ENCODE measurements at regions not wholly inside any gene's neighbourhood (a gene's known extent, or its start where the extent isn't known, plus 50 kb on each side); places are given as distances from the start of the nearest gene placed in this dataset.

DNA sequence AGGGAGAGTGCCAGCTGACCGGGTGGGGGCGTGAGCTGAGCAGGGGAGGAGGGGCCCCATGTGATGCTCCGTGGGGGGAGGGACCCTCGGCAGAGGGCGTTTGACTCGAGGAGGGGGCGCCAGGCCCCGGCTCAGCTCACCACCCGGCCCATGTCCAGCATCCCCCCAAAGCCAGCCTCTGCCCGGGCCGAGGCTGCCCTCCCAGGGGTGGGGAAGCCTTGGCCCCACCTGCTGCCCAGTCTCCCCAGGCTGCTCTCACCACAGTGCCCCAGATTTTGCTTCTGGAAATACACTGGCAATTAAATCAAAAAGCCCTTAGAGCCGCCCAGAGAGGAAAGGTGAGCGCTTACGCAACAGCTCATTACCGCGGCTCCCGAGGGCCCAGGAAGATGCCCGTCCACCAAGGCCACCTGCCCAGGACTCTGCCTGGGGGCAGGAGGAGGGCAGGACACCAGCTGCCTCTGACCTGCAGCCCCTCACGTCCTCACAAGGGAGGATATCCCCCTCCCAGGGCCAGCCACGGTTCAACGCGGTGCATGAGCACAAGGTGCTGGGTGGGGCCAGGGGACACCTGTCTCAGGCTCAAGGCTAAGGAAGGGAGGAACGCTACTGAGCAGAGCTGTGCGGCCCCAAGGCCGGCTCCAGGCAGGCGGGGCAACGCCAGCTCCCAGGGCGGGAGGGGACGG is 70.0 kb upstream of the INPP5A start:
- H3K4me3 ChIP-seq (ENCODE audit: low read length) = no peak overlapping the region
- no peak for DNase-seq (ENCODE audit: low read depth, low spot score)

DNA sequence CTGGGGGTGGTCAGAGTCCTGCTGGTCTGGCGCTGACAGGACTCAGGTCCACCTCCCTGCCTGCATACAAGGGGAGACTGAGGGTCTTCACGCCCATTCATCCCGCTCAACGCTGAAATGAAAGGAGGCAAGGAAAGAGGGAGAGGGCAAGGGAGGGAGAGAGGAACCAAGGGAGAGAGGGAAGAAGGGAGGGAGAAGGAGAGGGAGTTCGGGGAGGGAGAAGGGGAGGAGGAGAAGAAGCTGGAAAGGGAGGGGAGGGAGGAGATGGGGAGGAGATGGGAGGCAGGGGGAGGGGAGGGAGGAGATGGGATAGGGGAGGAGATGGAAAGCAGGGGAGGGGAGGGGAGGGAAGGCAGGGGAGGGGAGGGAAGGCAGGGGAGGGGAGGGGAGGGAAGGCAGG is 69.4 kb upstream of the INPP5A start:
- DNase-seq (ENCODE audit: low read depth, low spot score) = no peak

DNA sequence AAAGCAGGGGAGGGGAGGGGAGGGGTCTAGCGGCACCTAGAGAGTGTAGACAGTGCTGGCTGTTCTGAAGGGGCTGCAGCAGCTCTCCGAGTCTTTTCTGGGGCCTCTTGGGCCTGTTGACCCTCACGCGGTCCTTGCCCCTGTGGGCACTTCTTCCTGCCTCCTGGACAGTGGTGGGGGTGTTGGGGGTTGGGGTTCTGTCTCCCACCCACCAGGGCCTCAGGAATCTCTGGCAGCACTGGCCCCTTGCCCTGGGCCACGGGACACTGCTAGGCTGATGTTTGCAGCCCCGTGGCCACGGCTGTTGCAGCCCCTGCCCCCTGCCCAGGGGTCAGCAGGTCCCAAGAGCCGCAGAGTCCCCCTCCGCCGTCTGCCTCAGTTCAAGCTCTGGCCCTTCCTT is 68.9 kb upstream of the INPP5A start:
- H3K4me3 ChIP-seq (ENCODE audit: low read length) = no peak overlapping the region
- DNase-seq (ENCODE audit: low read depth, low spot score) = no peak

More for the DNA sequence above, 69.4 kb upstream of the INPP5A start:
- H3K4me3 ChIP-seq (ENCODE audit: low read length) = no peak overlapping the region

- no peak overlapping the region for H3K4me3 ChIP-seq (ENCODE audit: low read length)
- DNase-seq (ENCODE audit: low read depth, low spot score) = no peak
These were observed 68.2 kb upstream of the INPP5A start for GRCh38 chr10:132469197-132469884.

DNA sequence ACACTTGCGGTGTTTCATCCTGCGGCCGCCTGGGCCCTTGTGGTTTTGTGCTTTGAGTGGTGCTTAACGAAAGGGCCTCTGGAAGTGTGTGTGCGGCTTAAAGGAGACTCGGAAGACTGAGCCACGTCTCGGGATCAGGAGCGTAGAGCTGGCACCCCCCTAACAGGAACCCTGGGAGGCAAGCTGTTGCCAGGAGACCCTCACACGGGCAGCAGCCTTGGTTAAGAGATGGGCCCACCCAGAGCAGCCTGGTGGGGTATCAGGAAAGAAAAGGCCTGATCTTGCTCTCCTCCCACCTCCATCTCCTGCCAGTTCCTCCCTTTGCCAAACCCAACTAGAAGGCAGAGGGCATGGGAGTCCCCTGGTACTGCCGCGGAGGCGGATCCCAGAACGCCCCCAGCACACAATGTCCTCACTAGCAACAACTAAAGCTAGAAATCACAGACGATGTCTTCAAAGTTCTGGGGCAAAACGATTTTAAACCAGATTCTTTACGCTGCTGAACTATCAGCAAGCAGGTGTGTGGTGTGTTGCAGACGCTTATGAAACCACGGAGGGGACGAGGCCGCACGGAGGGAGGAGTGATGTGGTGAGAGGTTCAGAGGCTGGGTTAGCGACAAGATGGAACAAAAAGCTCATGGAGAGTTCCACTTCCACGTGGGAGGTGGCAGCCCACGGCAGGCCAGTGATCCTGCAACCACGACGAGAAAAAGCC is 67.0 kb upstream of the INPP5A start:
- no peak overlapping the region for H3K4me3 ChIP-seq (ENCODE audit: low read length)
- peak; percentile 31 for DNase-seq (ENCODE audit: low read depth, low spot score)

DNA sequence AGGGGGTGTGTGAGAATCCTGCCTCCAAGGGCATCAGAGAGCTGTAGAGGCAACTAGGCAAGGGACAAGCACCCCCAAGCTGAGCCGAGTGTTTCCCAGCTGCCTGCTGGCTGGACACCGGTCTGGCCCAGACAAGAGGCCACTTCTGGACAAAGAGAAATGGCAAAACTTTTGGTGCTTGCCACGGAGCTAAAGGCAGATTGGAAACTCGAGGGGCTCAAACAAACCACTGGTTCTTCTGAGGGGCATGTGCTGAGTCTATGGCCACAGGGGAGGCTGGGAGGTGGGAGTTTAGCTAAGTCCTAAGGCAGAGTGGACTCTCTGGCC is 66.5 kb upstream of the INPP5A start:
- DNase-seq (ENCODE audit: low read depth, low spot score) = no peak
- H3K4me3 ChIP-seq (ENCODE audit: low read length) = no peak overlapping the region

- no peak for DNase-seq (ENCODE audit: low read depth, low spot score)
- H3K4me3 ChIP-seq (ENCODE audit: low read length) = no peak overlapping the region
These were observed 66.1 kb upstream of the INPP5A start for GRCh38 chr10:132471484-132471883.

GRCh38 chr10:132475086-132475485 is 62.5 kb upstream of the INPP5A start:
- no peak for DNase-seq (ENCODE audit: low read depth, low spot score)
- H3K4me3 ChIP-seq (ENCODE audit: low read length) = no peak overlapping the region

GRCh38 chr10:132476146-132477065 is 61.2 kb upstream of the INPP5A start:
- DNase-seq (ENCODE audit: low read depth, low spot score) = no peak
- no peak overlapping the region for H3K4me3 ChIP-seq (ENCODE audit: low read length)

GRCh38 chr10:132477066-132477397 is 60.6 kb upstream of the INPP5A start:
- H3K4me3 ChIP-seq (ENCODE audit: low read length) = no peak overlapping the region
- DNase-seq (ENCODE audit: low read depth, low spot score) = no peak

GRCh38 chr10:132477398-132478340 is 59.9 kb upstream of the INPP5A start:
- H3K4me3 ChIP-seq (ENCODE audit: low read length) = no peak overlapping the region
- no peak for DNase-seq (ENCODE audit: low read depth, low spot score)

DNA sequence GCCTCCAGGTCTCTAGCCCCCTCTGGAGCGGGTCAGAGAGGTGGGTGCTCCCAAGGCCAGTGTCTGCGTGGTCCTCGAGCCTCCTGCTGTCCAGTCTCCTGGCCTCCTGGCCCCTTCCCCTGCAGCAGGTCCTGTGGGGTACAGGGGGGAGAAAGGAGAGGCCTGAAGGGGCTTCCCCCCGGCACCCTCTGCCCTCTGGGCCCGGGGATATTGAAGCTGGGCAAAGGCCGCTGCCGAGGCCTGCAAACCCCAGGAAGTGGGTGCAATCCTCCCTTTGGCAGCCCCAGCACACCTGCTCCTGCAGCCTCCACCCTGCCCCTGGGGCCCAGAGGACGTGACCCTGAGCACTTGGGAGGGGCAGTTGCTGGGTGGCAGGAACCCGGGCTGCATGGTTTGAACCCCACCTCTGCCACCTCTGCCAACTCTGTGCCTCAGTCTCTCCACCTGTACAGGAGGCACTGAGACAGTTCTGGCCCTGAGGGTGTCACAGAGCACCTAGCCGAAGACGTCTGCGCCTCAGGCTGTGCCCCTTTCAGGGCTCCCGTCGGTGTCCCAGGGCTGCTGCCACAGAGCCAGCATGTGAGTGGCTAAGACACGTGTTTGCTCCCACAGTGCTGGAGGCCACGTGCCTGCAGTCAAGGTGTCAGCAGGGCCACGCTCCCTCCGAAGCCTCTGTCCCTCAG is 59.1 kb upstream of the INPP5A start:
- no peak overlapping the region for H3K4me3 ChIP-seq (ENCODE audit: low read length)
- DNase-seq (ENCODE audit: low read depth, low spot score) = no peak

DNA sequence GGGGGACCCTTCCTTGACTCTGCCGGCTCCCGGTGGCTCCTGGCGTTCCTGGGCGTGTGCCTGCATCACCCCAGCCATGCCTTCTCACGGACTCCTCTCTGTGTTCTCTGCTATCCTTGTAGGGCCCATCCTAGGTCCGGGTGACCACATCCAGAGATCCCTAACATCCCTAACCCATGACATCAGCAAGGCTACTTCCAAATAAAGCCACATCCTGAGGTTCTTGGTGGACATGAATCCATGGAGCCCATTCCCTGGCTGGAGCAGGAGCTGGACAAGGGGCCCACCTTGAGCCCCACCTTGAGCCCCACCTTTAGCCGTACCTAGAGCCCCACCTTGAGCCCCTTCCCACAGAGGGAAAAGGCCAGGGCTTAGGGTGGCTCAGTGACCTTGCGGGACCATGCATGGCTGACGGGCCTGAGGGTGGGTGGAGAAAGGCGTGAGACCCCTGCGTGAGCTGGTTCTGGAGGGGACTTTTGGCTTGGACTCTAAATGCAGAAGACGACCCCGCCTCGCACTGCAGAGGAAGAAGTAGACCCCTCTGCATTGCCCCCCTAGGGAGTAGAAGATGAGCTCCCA is 58.5 kb upstream of the INPP5A start:
- DNase-seq (ENCODE audit: low read depth, low spot score) = no peak
- H3K4me3 ChIP-seq (ENCODE audit: low read length) = no peak overlapping the region

GRCh38 chr10:132479603-132480221 is 57.9 kb upstream of the INPP5A start:
- no peak overlapping the region for H3K4me3 ChIP-seq (ENCODE audit: low read length)
- DNase-seq (ENCODE audit: low read depth, low spot score) = no peak

DNA sequence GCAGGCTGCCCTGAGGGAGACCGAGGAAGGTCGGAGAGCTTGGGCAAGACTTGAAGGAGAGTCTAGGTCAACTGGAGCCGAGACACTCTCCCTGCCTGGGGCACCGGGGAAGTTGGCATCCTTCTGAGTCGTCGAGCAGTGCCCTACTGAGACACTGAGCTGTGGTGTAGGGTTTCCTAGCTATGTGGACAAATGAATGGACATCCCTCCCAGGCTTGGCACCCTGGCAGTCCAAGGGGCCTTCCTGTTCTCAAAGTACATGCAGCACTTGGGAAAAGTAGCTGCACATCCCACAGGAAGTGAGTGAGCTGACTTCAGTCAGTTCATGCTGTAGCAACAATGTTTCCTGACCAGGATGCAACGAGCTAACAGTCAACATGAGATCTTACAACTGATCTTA is 57.2 kb upstream of the INPP5A start:
- H3K4me3 ChIP-seq (ENCODE audit: low read length) = no peak overlapping the region
- no peak for DNase-seq (ENCODE audit: low read depth, low spot score)

DNA sequence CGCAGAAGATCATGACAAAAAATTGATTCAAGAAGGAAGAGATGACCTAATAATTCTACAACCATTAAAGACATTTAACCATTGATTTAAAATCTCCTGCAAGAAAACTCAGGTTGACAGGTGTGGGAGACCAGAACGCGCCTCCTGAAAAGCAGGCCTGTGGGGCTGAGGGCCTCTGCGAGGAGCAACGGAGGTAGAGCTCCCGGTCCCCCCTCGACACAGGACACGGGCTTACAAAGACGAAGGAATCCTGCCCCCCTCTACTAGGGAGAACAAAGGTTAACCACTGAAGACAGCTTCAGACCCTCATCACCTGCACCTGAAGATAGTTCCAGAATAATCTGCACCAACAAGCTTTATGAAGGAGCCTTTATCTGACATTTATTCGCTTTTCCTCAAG is 55.9 kb upstream of the INPP5A start:
- no peak for DNase-seq (ENCODE audit: low read depth, low spot score)
- no peak overlapping the region for H3K4me3 ChIP-seq (ENCODE audit: low read length)

DNA sequence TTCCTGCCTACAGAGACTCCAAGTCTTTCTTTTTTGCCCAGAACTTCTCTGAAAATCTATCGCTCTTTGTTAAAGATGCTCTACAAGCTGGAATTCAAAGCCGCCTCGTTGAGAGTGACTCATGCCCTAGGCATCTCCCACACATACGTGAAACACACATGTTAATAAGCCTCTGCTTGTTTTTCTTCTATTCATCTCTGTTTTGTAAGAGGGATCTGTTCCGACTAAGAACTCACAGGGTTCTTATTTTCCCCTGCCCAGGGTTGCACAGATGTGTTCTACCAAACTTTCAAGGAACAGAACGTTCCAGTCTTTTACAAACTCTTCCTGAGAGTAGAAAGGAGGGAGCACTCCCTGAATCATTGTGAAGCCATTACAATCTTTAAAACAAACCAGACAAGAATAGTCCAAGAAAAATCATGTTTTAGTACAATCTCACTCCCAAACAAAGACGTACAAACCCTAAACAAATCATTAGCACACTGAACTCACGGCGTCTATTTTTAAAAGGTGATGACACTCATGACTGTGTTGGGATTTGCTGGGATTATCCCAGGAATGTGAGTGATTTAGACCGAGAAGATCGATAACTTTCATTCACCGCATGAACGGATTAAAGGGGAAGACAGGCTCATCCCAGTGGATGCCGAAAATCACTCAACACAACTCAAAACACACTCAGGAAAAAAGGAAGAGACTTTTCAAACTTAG is 55.3 kb upstream of the INPP5A start:
- no peak overlapping the region for H3K4me3 ChIP-seq (ENCODE audit: low read length)
- no peak for DNase-seq (ENCODE audit: low read depth, low spot score)

Data from Jurkat, Clone E6-1 (cell line).